GM10248 (cell line): ENCODE measurements at regions not wholly inside any gene's neighbourhood (a gene's known extent, or its start where the extent isn't known, plus 50 kb on each side); places are given as distances from the start of the nearest gene placed in this dataset.
"Not testable (repeated sequence)": the region's sequence is repeated elsewhere in the genome, so short reads cannot be mapped to it uniquely, and the experiment has no call there.

ENCODE experiments used
- CTCF ChIA-PET: fragments of 300-600 bp; sonication (Branson Sonifier 250); formaldehyde crosslinking; extraction: SDS; loops from one replicate; lab custom pipeline; 2021; ENCODE audit warnings: antibody characterized with exemption; lab: Yijun Ruan, JAX
- POLR2A ChIA-PET: fragments of 350-650 bp; sonication (Branson Sonifier 250); formaldehyde crosslinking; extraction: SDS; loops from one replicate; lab custom pipeline; 2020; ENCODE audit warnings: antibody characterized with exemption; lab: Yijun Ruan, JAX
- DNase-seq: peaks from one replicate; pipeline ENCODE4 v3.0.0; 2012; ENCODE audit errors: extremely low spot score
- TF ChIP-seq, protein P1 (sequence below): IDR thresholded peaks from 2 replicates; pipeline ENCODE4 v1.5.1; 2012; ENCODE audit warnings: mild to moderate bottlenecking, low read depth; ENCODE audit errors: extremely low read depth, missing control alignments, control extremely low read depth

DNA sequence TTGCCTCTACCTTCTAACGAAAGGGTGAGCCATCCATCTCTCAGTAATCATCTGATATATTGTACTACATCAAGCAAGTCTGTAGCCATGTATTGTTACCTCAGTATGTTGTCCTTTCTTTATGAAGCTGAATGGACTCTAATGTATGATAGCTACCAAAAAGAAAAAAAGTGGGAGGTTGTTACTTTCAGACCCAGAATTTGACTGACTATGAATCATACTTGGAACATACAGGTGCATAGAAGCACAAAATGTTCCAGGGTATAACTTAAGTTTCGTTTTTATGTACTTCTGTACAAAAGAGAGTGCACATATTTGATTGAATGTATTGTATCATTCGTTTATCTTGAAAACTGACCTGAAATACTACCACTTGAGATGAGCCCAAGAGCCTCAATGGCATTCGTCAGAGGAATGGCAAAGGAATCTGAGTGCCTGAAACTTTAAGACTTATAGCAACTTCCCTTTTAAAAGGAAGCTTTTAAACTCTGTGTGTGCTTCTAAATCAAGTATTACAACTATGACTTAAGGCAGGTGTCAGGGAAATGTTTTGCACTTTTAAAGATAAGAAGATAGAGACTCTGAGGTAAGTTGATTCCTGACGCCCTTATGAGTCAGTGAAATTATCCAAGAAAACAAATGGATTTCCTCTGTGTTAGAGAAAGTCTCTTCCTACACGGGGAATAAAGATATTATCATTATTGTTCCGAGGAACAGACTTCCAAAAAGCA, 951.5 kb downstream of the GALC start:
- TF ChIP-seq, protein P1, sequence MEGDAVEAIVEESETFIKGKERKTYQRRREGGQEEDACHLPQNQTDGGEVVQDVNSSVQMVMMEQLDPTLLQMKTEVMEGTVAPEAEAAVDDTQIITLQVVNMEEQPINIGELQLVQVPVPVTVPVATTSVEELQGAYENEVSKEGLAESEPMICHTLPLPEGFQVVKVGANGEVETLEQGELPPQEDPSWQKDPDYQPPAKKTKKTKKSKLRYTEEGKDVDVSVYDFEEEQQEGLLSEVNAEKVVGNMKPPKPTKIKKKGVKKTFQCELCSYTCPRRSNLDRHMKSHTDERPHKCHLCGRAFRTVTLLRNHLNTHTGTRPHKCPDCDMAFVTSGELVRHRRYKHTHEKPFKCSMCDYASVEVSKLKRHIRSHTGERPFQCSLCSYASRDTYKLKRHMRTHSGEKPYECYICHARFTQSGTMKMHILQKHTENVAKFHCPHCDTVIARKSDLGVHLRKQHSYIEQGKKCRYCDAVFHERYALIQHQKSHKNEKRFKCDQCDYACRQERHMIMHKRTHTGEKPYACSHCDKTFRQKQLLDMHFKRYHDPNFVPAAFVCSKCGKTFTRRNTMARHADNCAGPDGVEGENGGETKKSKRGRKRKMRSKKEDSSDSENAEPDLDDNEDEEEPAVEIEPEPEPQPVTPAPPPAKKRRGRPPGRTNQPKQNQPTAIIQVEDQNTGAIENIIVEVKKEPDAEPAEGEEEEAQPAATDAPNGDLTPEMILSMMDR = no peak
- POLR2A ChIA-PET = no interaction called here
- no peak for DNase-seq
- CTCF ChIA-PET = interaction anchor here (1.2 kb wide), 1 partner anchor 8 kb away, joined by 3 read pairs; no protein-coding TSS in a partner anchor

DNA sequence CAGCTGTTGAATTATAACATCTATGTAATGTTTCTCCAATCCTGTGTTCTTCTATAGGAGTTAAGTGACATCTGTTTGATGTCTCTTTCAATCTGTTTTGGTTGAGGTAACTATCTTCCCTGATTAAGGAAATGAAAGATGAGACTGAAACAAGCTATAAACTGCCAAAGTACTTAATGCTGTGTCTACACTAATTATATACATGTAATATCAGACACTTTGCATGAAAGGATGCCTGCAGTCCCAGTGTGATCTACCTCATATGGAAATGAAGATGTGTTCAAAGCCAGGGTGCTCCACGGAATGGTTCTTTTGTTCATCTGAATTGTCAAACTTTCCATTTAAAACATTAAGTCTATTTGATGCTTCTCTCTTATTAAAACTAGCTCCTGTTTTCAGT, 958.3 kb downstream of the GALC start:
- CTCF ChIA-PET = no interaction called here
- POLR2A ChIA-PET = no interaction called here
- DNase-seq = no peak
- TF ChIP-seq, protein P1 = no peak

DNA sequence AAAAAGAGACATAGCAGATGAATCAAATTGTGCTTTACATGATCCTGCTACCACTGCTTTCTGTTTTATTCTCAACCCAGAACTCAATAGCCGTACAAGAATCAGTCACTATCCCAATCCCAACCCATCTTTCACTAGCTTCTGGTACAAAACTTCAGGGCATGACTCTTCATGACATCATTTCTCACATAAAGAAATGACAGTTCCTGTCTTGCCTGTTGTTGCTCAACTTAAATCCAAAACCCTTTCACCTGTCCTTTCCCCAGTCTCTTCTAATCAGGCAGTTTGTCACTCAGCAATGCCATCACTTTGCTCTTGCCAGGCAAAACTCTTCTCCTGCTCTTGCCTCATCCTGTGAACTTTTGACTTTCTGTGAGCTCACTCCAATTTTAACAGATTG, 962.8 kb downstream of the GALC start:
- ChIA-PET POLR2A (no interaction called here), CTCF (interaction anchor here (0.9 to 1.3 kb wide), 2 partner anchors 11 to 20 kb away, joined by 3 to 4 read pairs; no protein-coding TSS in a partner anchor)
- DNase-seq = no peak
- TF ChIP-seq, protein P1 = no peak

DNA sequence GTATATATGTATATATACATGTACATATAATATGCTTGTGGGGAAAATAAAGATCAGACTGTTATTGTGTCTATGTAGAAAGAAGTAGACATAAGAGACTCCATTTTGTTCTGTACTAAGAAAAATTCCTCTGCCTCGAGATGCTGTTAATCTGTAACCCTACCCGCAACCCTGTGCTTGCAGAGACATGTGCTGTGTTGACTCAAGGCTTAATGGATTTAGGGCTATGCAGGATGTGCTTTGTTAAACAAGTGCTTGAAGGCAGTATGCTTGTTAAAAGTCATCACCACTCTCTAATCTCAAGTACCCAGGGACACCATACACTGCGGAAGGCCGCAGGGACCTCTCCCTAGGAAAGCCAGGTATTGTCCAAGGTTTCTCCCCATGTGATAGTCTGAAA, 972.9 kb downstream of the GALC start:
- POLR2A ChIA-PET, DNase-seq: not testable (repeated sequence)
- CTCF ChIA-PET = interaction anchor here (1.2 kb wide), 1 partner anchor 10 kb away, joined by 4 read pairs; no protein-coding TSS in a partner anchor

DNA sequence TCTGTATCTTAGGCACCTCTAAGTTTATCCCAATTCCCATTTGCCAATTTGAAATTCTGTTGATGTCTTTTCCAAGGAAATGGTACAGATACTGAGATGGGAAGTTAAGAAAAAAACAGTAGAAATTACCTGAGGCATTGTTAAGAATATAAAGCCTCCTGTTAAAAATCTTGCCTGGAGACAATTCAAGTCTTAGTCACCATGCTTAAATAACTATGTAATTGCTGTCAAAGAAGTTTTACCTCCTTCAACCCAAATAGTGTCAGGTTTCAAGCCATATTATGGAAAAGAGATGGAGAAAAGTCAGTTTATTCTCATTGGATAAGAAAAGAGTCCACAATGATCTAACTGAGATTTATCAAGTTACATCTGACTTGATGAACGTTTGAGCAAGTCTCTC, 974.7 kb downstream of the GALC start:
- TF ChIP-seq, protein P1 = no peak
- no peak for DNase-seq
- ChIA-PET CTCF (no interaction called here), POLR2A (no interaction called here)

DNA sequence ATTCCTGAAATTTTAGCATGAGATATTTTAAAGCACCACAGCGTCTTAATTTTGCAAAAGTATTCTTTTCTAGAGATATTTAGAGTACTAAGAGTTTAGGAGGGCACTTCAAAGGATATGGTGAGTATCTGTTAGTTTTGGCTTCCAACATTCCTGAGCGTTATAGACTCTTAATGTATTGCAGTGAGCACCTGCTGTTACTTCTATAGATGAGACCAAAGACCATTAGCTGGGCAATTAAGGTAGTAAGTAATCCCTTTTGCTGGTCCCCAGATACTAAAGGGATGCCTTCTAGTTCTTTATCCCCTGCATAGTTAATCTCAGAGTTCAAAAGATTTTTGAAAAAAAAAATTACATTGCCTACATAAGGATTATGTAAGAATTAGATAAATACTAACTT, 975.6 kb downstream of the GALC start:
- POLR2A ChIA-PET = no interaction called here
- CTCF ChIA-PET = no interaction called here
- no peak for DNase-seq
- TF ChIP-seq, protein P1 = no peak

DNA sequence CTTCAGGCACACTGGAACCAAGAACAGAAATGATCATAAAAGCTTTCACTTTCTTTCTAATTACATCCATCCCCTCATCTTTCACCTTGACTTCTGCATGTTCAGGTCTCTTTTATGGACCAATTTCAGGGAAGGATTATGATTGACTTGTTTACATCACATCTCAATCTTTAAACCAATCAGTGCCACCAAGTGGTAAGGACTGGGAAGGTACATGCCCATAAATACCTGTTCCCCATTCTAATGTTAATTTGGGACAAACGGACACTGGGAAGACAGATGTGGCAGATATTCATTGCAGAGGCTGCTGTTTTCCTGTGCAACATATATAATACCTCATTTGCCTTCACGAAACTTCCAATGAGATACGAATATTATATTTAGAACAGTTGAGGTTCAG, 978.1 kb downstream of the GALC start:
- ChIA-PET POLR2A (no interaction called here), CTCF (no interaction called here)
- no peak for DNase-seq
- TF ChIP-seq, protein P1 = no peak
